ENCODE measurements at regions not wholly inside any gene's neighbourhood (a gene's known extent, or its start where the extent isn't known, plus 50 kb on each side); places are given as distances from the start of the nearest gene placed in this dataset.

DNA sequence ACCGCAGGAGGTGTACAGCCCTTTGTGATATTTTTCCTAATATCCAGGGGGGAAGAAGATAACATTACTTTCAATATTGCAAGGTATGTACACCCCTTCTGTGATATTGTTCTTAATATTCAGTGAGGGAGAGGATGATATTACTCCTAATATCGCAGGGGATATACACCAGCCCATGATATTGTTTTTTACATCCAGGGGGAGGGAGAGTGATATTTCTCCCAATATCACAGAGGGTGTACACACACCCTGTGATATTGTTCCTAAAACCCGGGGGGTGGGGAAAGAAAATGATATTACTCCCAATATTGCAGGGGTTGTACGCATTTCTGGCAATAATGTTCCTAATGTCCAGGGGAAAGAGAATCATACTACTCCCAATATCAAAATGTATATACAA is 58.0 kb upstream of the SLC25A48 start:
- DNase-seq: no peak
- no peaks in the 10 kb centered on the region for H3K9me3 ChIP-seq
- TF ChIP-seq POLR2A (IDR thresholded peaks at IDR 0.05) (no peak), CTCF (IDR thresholded peaks at IDR 0.05) (no peak), EP300 (IDR thresholded peaks at IDR 0.05; ENCODE audit: low read depth) (no peak), POLR2AphosphoS5 (IDR thresholded peaks at IDR 0.05) (no peak)
- H3K27ac ChIP-seq: no peak overlapping the region
- in situ Hi-C loops (cut with MboI; ENCODE audit: low pct_ligation_motif_present in 1 of 4, low pct_unique_long_range_greater_than_20kb in 1 of 4, low sequenced_read_pairs in 3 of 4) (no loop called here), intact Hi-C loops (cut with DNase I; ENCODE audit: low total_unique reads) (no loop called here)
- H3K4me1 ChIP-seq: no peaks in the 10 kb centered on the region
- no peak overlapping the region for H3K4me3 ChIP-seq
- 54 to 64% methylated on average over 3 to 4 of the region's 4 CpGs for WGBS, 2 donors (ENCODE audit: low coverage in 1 of 2)
- H3K27me3 ChIP-seq: no peaks in the 10 kb centered on the region
- H3K36me3 ChIP-seq: no peaks in the 10 kb centered on the region

- WGBS, 2 donors (ENCODE audit: low coverage in 1 of 2): 65 to 80% methylated on average over 1 to 6 of the region's 6 CpGs
Observed at GRCh38 chr5:135761746-135762145, 72.7 kb upstream of the SLC25A48 start.

DNA sequence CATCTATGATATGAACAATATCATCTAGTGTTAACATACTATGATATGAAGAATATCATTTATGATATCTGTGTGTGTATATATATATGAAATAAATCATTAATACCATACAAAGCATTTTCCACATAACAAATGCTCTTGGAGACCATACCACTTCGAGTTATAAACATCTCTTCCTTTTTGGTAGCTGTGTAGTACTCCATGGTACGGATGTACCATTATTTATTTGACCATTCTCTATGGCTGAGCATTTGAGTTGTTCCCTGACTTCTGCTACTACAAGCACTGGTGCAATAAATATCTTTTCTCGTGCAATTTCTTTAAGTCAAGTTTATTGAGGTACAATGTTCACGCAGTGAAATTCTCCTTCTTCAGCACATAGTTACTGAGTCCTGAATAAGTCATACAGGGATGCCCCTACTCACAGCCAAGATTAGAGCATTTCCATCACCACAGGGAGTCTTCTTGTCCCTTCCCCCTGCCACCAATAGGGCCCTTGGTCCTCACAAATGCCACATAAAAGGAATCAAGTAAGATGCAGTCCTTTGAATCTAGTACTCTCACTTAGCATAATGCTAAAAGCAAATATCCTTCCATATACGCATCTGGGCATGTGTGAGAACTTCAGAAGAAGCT is 75.2 kb upstream of the SLC25A48 start:
- Histone ChIP-seq H3K27me3 (no peaks in the 10 kb centered on the region), H3K36me3 (no peaks in the 10 kb centered on the region), H3K9me3 (no peaks in the 10 kb centered on the region), H3K27ac (no peak overlapping the region), H3K4me1 (no peaks in the 10 kb centered on the region), H3K4me3 (no peak overlapping the region)
- intact Hi-C loops (cut with DNase I; ENCODE audit: low total_unique reads) (no loop called here), in situ Hi-C loops (cut with MboI; ENCODE audit: low pct_ligation_motif_present in 1 of 4, low pct_unique_long_range_greater_than_20kb in 1 of 4, low sequenced_read_pairs in 3 of 4) (no loop called here)
- TF ChIP-seq CTCF (IDR thresholded peaks at IDR 0.05) (no peak), EP300 (IDR thresholded peaks at IDR 0.05; ENCODE audit: low read depth) (no peak), POLR2A (IDR thresholded peaks at IDR 0.05) (no peak), POLR2AphosphoS5 (IDR thresholded peaks at IDR 0.05) (no peak)
- 66 to 71% methylated on average over 5 of the region's 5 CpGs for WGBS, 2 donors (ENCODE audit: low coverage in 1 of 2)
- DNase-seq: no peak

More at GRCh38 chr5:135761746-135762145, 72.7 kb upstream of the SLC25A48 start:
- DNase-seq: no peak
- intact Hi-C loops (cut with DNase I; ENCODE audit: low total_unique reads): no loop called here
- Histone ChIP-seq H3K36me3 (no peaks in the 10 kb centered on the region), H3K4me1 (no peaks in the 10 kb centered on the region), H3K27me3 (no peaks in the 10 kb centered on the region), H3K9me3 (no peaks in the 10 kb centered on the region), H3K4me3 (no peak overlapping the region), H3K27ac (no peak overlapping the region)
- in situ Hi-C loops (cut with MboI; ENCODE audit: low pct_ligation_motif_present in 1 of 4, low pct_unique_long_range_greater_than_20kb in 1 of 4, low sequenced_read_pairs in 3 of 4): no loop called here
- TF ChIP-seq POLR2AphosphoS5 (IDR thresholded peaks at IDR 0.05): no peak

DNA sequence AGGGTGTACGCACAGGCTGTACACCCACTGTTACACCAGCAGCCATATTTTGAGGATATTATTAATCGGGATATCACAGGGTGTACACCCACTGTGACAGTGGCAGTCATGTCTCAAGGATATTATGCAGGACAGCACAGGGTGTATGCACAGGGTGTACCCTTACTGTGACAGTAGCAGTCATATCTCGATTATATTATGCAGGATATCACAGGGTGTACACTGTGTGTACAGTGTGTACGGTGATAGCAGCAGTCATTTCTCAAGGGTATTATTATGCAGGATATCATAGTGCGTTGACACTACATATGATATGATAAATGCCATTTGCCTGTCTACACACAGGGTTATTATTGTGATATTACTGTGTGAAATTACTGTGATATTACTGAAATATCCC is 80.5 kb upstream of the SLC25A48 start:
- in situ Hi-C loops (cut with MboI; ENCODE audit: low pct_ligation_motif_present in 1 of 4, low pct_unique_long_range_greater_than_20kb in 1 of 4, low sequenced_read_pairs in 3 of 4): no loop called here
- TF ChIP-seq POLR2A (IDR thresholded peaks at IDR 0.05): no peak
- no peak for TF ChIP-seq POLR2AphosphoS5 (IDR thresholded peaks at IDR 0.05)
- no peak for TF ChIP-seq EP300 (IDR thresholded peaks at IDR 0.05; ENCODE audit: low read depth)
- no peak for TF ChIP-seq CTCF (IDR thresholded peaks at IDR 0.05)
- WGBS, 2 donors (ENCODE audit: low coverage in 1 of 2): 80 to 81% methylated on average over 3 to 5 of the region's 5 CpGs

DNA sequence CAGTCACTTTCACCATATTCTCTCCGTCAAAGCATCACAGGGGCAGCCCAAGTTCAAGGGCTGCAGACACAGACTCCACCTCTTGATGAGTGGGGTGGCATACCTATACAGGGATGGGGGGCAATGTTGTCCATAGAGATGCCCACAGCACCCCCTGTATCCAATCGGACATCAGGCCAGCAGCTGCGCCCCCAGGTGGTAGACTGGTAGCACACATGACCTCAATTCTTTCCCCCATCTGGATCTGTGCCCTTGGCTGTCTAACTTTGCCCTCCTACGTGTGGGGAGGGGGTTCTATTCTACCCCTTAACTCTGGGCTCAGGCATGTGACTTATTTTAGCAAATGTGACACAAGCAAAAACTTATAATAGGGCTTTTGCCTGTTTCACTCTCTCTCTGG is 84.0 kb upstream of the SLC25A48 start:
- no peaks in the 10 kb centered on the region for H3K27me3 ChIP-seq
- intact Hi-C loops (cut with DNase I; ENCODE audit: low total_unique reads): no loop called here
- H3K4me1 ChIP-seq: no peaks in the 10 kb centered on the region
- no peak overlapping the region for H3K27ac ChIP-seq
- no peak for DNase-seq
- WGBS, 2 donors (ENCODE audit: low coverage in 1 of 2): 71% methylated on average over 4 of the region's 4 CpGs; no CpG with 5 or more reads in 1 of the 2 donors
- no peaks in the 10 kb centered on the region for H3K9me3 ChIP-seq
- no peak overlapping the region for H3K4me3 ChIP-seq
- no peak for TF ChIP-seq POLR2A (IDR thresholded peaks at IDR 0.05)
- no peak for TF ChIP-seq CTCF (IDR thresholded peaks at IDR 0.05)
- no peak for TF ChIP-seq POLR2AphosphoS5 (IDR thresholded peaks at IDR 0.05)
- no peak for TF ChIP-seq EP300 (IDR thresholded peaks at IDR 0.05; ENCODE audit: low read depth)
- in situ Hi-C loops (cut with MboI; ENCODE audit: low pct_ligation_motif_present in 1 of 4, low pct_unique_long_range_greater_than_20kb in 1 of 4, low sequenced_read_pairs in 3 of 4): no loop called here
- no peaks in the 10 kb centered on the region for H3K36me3 ChIP-seq

More for the DNA sequence above, 80.5 kb upstream of the SLC25A48 start:
- no peak for DNase-seq
- Histone ChIP-seq H3K36me3 (no peaks in the 10 kb centered on the region), H3K4me1 (no peaks in the 10 kb centered on the region), H3K27ac (no peak overlapping the region), H3K27me3 (no peaks in the 10 kb centered on the region), H3K9me3 (no peaks in the 10 kb centered on the region), H3K4me3 (no peak overlapping the region)
- intact Hi-C loops (cut with DNase I; ENCODE audit: low total_unique reads): no loop called here
